ENCODE measurements at regions not wholly inside any gene's neighbourhood (a gene's known extent, or its start where the extent isn't known, plus 50 kb on each side); places are given as distances from the start of the nearest gene placed in this dataset.

DNA sequence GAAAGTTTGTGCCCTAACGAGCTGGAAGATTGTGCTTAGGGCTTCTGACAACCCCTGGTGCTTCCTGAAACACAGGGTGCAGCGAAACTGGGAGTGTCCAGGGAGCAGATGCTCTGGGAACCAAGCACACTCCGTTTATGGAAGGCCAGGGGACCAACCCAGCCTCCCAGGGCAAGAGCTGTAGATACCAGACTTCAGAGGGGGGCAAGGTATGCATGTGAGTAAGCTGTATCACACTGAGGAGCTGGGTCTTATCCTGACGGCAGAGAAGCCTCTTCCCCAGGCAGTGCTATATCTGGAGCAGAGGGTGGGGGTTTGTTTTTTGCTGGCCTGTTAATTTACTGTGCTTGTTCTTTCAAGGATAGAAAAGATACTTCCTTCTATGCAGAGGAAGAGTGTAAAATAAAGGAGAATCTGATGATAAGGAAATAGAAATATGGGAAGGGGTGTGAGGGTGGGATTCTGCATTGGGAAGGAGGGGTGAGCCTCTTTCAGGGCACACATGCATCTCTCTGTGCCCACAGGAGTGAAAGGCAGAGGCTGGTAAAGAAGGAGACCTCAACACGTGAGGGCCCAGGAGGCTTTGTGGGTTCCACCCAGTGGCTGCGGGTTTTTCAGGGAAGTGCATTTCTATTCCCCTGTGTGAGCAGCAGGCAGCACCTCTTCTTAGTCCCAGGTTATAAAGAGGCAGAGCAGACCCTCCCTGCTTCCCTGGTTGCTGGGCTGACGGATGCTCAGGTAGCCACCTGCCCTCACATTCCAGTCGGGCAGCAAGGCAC is 314.1 kb downstream of the TCERG1L start:
- TF ChIP-seq, protein P1, sequence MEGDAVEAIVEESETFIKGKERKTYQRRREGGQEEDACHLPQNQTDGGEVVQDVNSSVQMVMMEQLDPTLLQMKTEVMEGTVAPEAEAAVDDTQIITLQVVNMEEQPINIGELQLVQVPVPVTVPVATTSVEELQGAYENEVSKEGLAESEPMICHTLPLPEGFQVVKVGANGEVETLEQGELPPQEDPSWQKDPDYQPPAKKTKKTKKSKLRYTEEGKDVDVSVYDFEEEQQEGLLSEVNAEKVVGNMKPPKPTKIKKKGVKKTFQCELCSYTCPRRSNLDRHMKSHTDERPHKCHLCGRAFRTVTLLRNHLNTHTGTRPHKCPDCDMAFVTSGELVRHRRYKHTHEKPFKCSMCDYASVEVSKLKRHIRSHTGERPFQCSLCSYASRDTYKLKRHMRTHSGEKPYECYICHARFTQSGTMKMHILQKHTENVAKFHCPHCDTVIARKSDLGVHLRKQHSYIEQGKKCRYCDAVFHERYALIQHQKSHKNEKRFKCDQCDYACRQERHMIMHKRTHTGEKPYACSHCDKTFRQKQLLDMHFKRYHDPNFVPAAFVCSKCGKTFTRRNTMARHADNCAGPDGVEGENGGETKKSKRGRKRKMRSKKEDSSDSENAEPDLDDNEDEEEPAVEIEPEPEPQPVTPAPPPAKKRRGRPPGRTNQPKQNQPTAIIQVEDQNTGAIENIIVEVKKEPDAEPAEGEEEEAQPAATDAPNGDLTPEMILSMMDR (IDR thresholded peaks at IDR 0.05; ENCODE audit: low read length), result no peak
- no peak for TF ChIP-seq EZH2 (IDR thresholded peaks at IDR 0.05; ENCODE audit: borderline replicate concordance, low read length)
